Neural crest cell (in vitro differentiated cells): ENCODE measurements at regions not wholly inside any gene's neighbourhood (a gene's known extent, or its start where the extent isn't known, plus 50 kb on each side); places are given as distances from the start of the nearest gene placed in this dataset.

Experiments used
- DNase-seq: peaks from one replicate; pipeline ENCODE4 v3.0.0; 2021; ENCODE audit warnings: low read depth, mixed read lengths, low spot score
- H3K27ac Mint-ChIP-seq: one replicate; pipeline ENCODE4 v1.8.0; 2021; ENCODE audit warnings: mild to moderate bottlenecking, mixed read lengths; ENCODE audit not compliant: unreplicated experiment
- H3K27me3 Mint-ChIP-seq: 2 replicates; pipeline ENCODE4 v1.8.0; 2021; ENCODE audit warnings: low read depth, mild to moderate bottlenecking, mixed read lengths
- H3K36me3 Mint-ChIP-seq: 2 replicates; pipeline ENCODE4 v1.8.0; 2021; ENCODE audit warnings: low read depth, mild to moderate bottlenecking, mixed read lengths
- H3K4me1 Mint-ChIP-seq: 2 replicates; pipeline ENCODE4 v1.8.0; 2021; ENCODE audit warnings: mixed read lengths
- H3K4me3 Mint-ChIP-seq: one replicate; pipeline ENCODE4 v1.8.0; 2021; ENCODE audit warnings: mild to moderate bottlenecking, mixed read lengths
- H3K9me3 Mint-ChIP-seq: 2 replicates; pipeline ENCODE4 v1.8.0; 2021; ENCODE audit warnings: mixed read lengths
- TF ChIP-seq, protein P1 (sequence below): fragments of 200-600 bp; sonication (generic); conservative IDR thresholded peaks from 2 replicates; pipeline ENCODE4 v1.5.0; 2021; ENCODE audit warnings: antibody characterized with exemption, mild to moderate bottlenecking

DNA sequence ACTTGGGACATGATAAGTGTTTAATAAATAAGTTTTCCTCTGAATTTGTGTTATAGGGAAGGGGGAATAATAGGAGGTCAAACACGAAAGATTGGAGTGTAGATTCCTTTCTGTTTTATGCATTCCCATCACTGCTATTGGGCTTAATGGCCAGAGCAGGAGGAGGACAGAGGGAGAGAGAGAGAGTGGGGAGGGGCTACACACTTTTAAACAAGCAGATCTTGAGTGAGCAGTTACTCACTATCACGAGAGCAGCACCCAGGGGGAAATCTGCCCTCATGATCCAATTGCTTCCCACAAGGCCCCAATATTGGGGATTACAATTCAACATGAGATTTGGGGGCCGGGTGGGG, 505.0 kb downstream of the GRIN2A start:
- no peaks in the 10 kb centered on the region for H3K9me3 Mint-ChIP-seq
- no peak overlapping the region for H3K4me3 Mint-ChIP-seq
- H3K27ac Mint-ChIP-seq: no peak overlapping the region
- peaks cover 59% of the 10 kb centered on the region for H3K27me3 Mint-ChIP-seq
- no peaks in the 10 kb centered on the region for H3K36me3 Mint-ChIP-seq
- DNase-seq: no peak
- peaks cover 12% of the 10 kb centered on the region for H3K4me1 Mint-ChIP-seq
- TF ChIP-seq, protein P1, sequence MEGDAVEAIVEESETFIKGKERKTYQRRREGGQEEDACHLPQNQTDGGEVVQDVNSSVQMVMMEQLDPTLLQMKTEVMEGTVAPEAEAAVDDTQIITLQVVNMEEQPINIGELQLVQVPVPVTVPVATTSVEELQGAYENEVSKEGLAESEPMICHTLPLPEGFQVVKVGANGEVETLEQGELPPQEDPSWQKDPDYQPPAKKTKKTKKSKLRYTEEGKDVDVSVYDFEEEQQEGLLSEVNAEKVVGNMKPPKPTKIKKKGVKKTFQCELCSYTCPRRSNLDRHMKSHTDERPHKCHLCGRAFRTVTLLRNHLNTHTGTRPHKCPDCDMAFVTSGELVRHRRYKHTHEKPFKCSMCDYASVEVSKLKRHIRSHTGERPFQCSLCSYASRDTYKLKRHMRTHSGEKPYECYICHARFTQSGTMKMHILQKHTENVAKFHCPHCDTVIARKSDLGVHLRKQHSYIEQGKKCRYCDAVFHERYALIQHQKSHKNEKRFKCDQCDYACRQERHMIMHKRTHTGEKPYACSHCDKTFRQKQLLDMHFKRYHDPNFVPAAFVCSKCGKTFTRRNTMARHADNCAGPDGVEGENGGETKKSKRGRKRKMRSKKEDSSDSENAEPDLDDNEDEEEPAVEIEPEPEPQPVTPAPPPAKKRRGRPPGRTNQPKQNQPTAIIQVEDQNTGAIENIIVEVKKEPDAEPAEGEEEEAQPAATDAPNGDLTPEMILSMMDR: no peak

DNA sequence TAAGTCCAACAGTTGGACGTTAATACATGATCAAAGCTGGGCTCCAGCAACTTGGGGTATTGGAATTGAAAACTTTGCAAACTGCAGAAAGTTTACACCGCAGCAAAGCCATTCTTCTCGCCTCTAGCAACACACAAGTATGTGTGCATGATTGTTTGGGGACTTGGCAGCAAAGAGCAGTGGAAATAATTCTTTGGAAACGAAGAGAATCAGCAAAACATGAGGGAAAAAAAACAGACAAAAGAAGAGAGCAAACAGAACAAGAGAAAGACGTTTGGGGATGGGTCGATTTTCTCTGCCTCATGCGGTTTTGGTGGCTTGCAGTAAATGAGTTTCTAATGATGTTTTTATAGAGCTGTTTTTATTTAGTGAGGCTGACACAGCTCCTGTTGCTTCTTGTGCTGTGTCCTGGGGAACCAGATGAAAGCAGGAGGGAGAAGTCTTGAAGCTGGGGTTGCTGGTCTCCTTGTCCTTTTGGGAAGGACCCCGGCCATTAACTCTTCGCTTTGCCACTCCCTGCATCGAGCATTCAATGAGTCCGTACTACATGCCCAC, 502.9 kb downstream of the GRIN2A start:
- no peak overlapping the region for H3K4me3 Mint-ChIP-seq
- peak overlapping the region; percentile 8 for H3K27ac Mint-ChIP-seq

DNA sequence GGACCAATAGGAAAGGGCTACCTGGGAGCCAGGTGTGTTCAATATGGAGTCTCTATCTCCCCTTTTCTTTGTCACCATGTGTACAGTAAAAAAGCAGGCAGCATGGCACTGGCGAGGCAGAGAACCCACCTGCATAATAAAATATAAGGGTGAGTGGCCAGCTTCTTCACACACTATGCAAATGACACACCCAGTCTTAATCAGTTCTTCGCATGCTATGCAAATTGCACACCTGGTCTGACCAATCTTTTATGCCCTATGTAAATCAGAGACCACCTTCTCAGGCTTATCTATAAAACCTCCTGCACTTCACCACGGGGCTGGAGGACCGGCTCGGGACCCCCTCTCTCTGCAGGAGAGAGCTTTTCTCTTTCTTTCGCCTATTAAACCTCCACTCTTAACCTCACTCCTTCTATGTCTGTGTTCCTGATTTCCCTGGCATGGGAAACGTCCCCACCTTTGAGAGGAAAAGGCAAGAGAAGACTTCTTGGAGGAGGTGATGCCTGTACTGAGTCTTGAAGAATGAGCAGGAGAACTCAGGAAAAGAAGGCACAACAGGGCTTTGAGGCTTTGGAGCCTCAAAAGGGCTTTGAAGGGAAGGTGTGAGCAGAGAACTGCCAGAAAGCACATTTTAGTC, 502.1 kb downstream of the GRIN2A start:
- Mint-ChIP-seq H3K4me1 (peaks cover 12% of the 10 kb centered on the region), H3K4me3 (no peak overlapping the region), H3K9me3 (peaks cover 7% of the 10 kb centered on the region), H3K27ac (no peak overlapping the region), H3K36me3 (peaks cover 2% of the 10 kb centered on the region), H3K27me3 (peaks cover 55% of the 10 kb centered on the region)
- no peak for DNase-seq
- TF ChIP-seq, protein P1: no peak

More for the DNA sequence above, 502.9 kb downstream of the GRIN2A start:
- TF ChIP-seq, protein P1: no peak
- H3K27me3 Mint-ChIP-seq: peaks cover 59% of the 10 kb centered on the region
- H3K36me3 Mint-ChIP-seq: peaks cover 2% of the 10 kb centered on the region
- H3K9me3 Mint-ChIP-seq: peaks cover 7% of the 10 kb centered on the region
- DNase-seq: no peak
- peaks cover 12% of the 10 kb centered on the region for H3K4me1 Mint-ChIP-seq

DNA sequence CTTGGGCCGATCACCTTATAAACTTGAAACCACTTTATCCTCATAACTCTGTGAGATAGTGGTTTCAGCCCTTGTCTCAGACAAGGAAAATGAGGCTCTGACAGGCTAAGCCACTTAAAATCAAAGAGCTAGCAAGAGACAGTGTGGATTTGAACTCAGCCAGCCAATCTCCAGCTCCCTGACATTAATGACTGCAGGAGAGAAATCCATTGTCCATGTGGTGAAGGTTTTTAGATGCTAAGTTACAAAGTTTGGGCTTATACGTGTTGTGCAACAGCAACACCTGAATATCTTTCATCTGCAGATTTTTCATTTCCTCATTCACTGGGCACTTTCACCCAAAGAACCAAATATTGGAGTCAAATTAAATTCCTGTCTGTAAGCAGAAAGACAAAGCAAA, 501.3 kb downstream of the GRIN2A start:
- Mint-ChIP-seq H3K27ac (no peak overlapping the region), H3K36me3 (peaks cover 2% of the 10 kb centered on the region), H3K4me3 (no peak overlapping the region), H3K4me1 (peaks cover 12% of the 10 kb centered on the region), H3K27me3 (peaks cover 47% of the 10 kb centered on the region), H3K9me3 (peaks cover 7% of the 10 kb centered on the region)
- DNase-seq: no peak
- TF ChIP-seq, protein P1: no peak

DNA sequence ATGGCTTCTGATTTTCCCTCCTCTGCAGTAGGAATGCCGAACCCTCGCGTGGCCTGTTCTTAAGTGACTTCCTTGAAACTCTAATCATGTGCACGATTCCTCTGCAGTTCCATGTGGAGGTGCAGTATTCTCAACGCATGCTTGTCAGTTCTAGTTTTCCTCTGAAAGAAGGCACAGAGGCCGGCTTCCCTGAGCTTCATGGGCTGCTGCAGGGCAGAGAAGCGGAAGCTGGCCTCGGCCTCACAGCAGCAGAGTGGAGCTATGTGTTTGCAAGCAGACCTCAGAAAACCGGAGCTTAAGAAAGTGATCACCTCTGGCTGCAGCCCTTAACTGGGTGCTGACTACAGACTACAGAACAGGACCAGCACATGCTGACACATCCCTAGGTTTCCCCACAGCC, 500.7 kb downstream of the GRIN2A start:
- Mint-ChIP-seq H3K4me1 (peaks cover 12% of the 10 kb centered on the region), H3K27me3 (peaks cover 41% of the 10 kb centered on the region), H3K4me3 (no peak overlapping the region), H3K27ac (no peak overlapping the region), H3K9me3 (peaks cover 7% of the 10 kb centered on the region), H3K36me3 (peaks cover 2% of the 10 kb centered on the region)
- TF ChIP-seq, protein P1: no peak
- no peak for DNase-seq
